ENCODE measurements at regions not wholly inside any gene's neighbourhood (a gene's known extent, or its start where the extent isn't known, plus 50 kb on each side); places are given as distances from the start of the nearest gene placed in this dataset.

- ChIA-PET POLR2A (no interaction called here), CTCF (ENCODE audit: low intra/inter-chr PET ratio, low total read pairs) (no interaction called here)
- WGBS (ENCODE audit: low lambda C conversion rate): 56% methylated on average over 7 of the region's 10 CpGs
- no TSS peak for BruUV-seq (replicated peaks)
- in situ Hi-C loops (cut with HindIII; ENCODE audit: extremely low pct_ligation_motif_present, low pct_unique_long_range_greater_than_20kb) (no loop called here), intact Hi-C loops (cut with micrococcal nuclease; ENCODE audit: unreplicated experiment) (no loop called here)
- no peaks in the 10 kb centered on the region for H4K20me1 ChIP-seq (ENCODE audit: insufficient read depth, low read length)
- TF ChIP-seq BORCS8-MEF2B (CRISPR knock-in tag; IDR thresholded peaks at IDR 0.05) (no peak), ZMAT3 (CRISPR knock-in tag; conservative IDR thresholded peaks at IDR 0.05) (no peak), MED13 (CRISPR knock-in tag; IDR thresholded peaks at IDR 0.05) (no peak)
- TF ChIP-seq, protein P1, sequence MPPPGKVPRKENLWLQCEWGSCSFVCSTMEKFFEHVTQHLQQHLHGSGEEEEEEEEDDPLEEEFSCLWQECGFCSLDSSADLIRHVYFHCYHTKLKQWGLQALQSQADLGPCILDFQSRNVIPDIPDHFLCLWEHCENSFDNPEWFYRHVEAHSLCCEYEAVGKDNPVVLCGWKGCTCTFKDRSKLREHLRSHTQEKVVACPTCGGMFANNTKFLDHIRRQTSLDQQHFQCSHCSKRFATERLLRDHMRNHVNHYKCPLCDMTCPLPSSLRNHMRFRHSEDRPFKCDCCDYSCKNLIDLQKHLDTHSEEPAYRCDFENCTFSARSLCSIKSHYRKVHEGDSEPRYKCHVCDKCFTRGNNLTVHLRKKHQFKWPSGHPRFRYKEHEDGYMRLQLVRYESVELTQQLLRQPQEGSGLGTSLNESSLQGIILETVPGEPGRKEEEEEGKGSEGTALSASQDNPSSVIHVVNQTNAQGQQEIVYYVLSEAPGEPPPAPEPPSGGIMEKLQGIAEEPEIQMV (CRISPR knock-in tag; IDR thresholded peaks at IDR 0.05; ENCODE audit: low read depth): no peak
- no peak for ATAC-seq
- no peak overlapping the region for H3K4me3 ChIP-seq (replicated peaks in 1 of 3; ENCODE audit: insufficient read depth in 1 of 3, low read depth in 2 of 3, low read length in 3 of 3)
- H3K27me3 ChIP-seq (ENCODE audit: control insufficient read depth in 1 of 2, insufficient read depth in 2 of 2, low read length in 2 of 2): no peaks in the 10 kb centered on the region; a peak in 1 of 5 replicates
- H2AFZ ChIP-seq (ENCODE audit: low read length): no peak overlapping the region
- H3K27ac ChIP-seq (ENCODE audit: extremely low read length, insufficient read depth, low read length): no peak overlapping the region
- H3K4me2 ChIP-seq (ENCODE audit: low read depth, low read length): no peak overlapping the region
- no peak for DNase-seq (ENCODE audit: low spot score)
- FAIRE-seq: no peak
- H3K79me2 ChIP-seq (ENCODE audit: insufficient read depth, low read length): no peaks in the 10 kb centered on the region
- H3K9ac ChIP-seq (ENCODE audit: insufficient read depth, low read depth, low read length): no peak overlapping the region
- H3K4me1 ChIP-seq (ENCODE audit: insufficient read depth, low read length): no peaks in the 10 kb centered on the region
- no peaks in the 10 kb centered on the region for H3K9me3 ChIP-seq (ENCODE audit: low read length)
- H3K36me3 ChIP-seq (replicated peaks in 1 of 2; ENCODE audit: control insufficient read depth in 1 of 2, insufficient read depth in 2 of 2, low read length in 2 of 2): no peaks in the 10 kb centered on the region
Observed at GRCh38 chr9:99478469-99479027, 256.5 kb downstream of the SEC61B start.

GRCh38 chr9:99479929-99480328 lies 257.8 kb downstream of the SEC61B start:
- Histone ChIP-seq H4K20me1 (ENCODE audit: insufficient read depth, low read length) (no peaks in the 10 kb centered on the region), H3K4me2 (ENCODE audit: low read depth, low read length) (no peak overlapping the region), H3K36me3 (replicated peaks in 1 of 2; ENCODE audit: control insufficient read depth in 1 of 2, insufficient read depth in 2 of 2, low read length in 2 of 2) (no peaks in the 10 kb centered on the region), H3K27me3 (ENCODE audit: control insufficient read depth in 1 of 2, insufficient read depth in 2 of 2, low read length in 2 of 2) (no peaks in the 10 kb centered on the region; a peak in 1 of 5 replicates), H3K27ac (ENCODE audit: extremely low read length, insufficient read depth, low read length) (no peak overlapping the region), H2AFZ (ENCODE audit: low read length) (no peak overlapping the region), H3K79me2 (ENCODE audit: insufficient read depth, low read length) (no peaks in the 10 kb centered on the region), H3K9me3 (ENCODE audit: low read length) (no peaks in the 10 kb centered on the region), H3K4me3 (replicated peaks in 1 of 3; ENCODE audit: insufficient read depth in 1 of 3, low read depth in 2 of 3, low read length in 3 of 3) (no peak overlapping the region), H3K4me1 (ENCODE audit: insufficient read depth, low read length) (no peaks in the 10 kb centered on the region), H3K9ac (ENCODE audit: insufficient read depth, low read depth, low read length) (no peak overlapping the region)
- 15% methylated on average over 3 of the region's 3 CpGs for WGBS (ENCODE audit: low lambda C conversion rate)
- intact Hi-C loops (cut with micrococcal nuclease; ENCODE audit: unreplicated experiment) (no loop called here), in situ Hi-C loops (cut with HindIII; ENCODE audit: extremely low pct_ligation_motif_present, low pct_unique_long_range_greater_than_20kb) (no loop called here)
- CTCF ChIA-PET (ENCODE audit: low intra/inter-chr PET ratio, low total read pairs): no interaction called here
- FAIRE-seq (no peak), ATAC-seq (no peak), DNase-seq (ENCODE audit: low spot score) (no peak)
- TF ChIP-seq MEF2D (CRISPR knock-in tag; IDR thresholded peaks at IDR 0.05): no peak
- no peak for TF ChIP-seq PHF5A (CRISPR knock-in tag; IDR thresholded peaks at IDR 0.05; ENCODE audit: low read depth, unreplicated experiment)
- no peak for TF ChIP-seq FOXP4 (CRISPR knock-in tag; IDR thresholded peaks at IDR 0.05)
- no peak for TF ChIP-seq HNRNPL (IDR thresholded peaks at IDR 0.05; ENCODE audit: low read depth, low read length)
- BruUV-seq (replicated peaks): no TSS peak
- POLR2A ChIA-PET: no interaction called here
